ENCODE measurements at regions not wholly inside any gene's neighbourhood (a gene's known extent, or its start where the extent isn't known, plus 50 kb on each side); places are given as distances from the start of the nearest gene placed in this dataset.

GRCh38 chr4:82215800-82216199 is 158.0 kb downstream of the HNRNPD start (continued):
- no peak for TF ChIP-seq CHD7 (IDR thresholded peaks at IDR 0.05; ENCODE audit: insufficient replicate concordance, low read length)
- no peak for TF ChIP-seq CBX8 (IDR thresholded peaks at IDR 0.05; ENCODE audit: borderline replicate concordance, low read depth, low read length)
- TF ChIP-seq TBP (IDR thresholded peaks at IDR 0.05; ENCODE audit: low read depth, low read length), result no peak
- TF ChIP-seq JUN (IDR thresholded peaks at IDR 0.05; ENCODE audit: low read depth, low read length), result no peak
- no peak for TF ChIP-seq TAF7 (optimal IDR thresholded peaks at IDR 0.05; ENCODE audit: borderline replicate concordance, low read depth, low read length)
- no peak for TF ChIP-seq YY1 (IDR thresholded peaks at IDR 0.05; ENCODE audit: low read depth, low read length)
- TF ChIP-seq RXRA (IDR thresholded peaks at IDR 0.05; ENCODE audit: insufficient read depth, low read depth, low read length), result no peak

Data from H1 (cell line).